ENCODE measurements at regions not wholly inside any gene's neighbourhood (a gene's known extent, or its start where the extent isn't known, plus 50 kb on each side); places are given as distances from the start of the nearest gene placed in this dataset.

DNA sequence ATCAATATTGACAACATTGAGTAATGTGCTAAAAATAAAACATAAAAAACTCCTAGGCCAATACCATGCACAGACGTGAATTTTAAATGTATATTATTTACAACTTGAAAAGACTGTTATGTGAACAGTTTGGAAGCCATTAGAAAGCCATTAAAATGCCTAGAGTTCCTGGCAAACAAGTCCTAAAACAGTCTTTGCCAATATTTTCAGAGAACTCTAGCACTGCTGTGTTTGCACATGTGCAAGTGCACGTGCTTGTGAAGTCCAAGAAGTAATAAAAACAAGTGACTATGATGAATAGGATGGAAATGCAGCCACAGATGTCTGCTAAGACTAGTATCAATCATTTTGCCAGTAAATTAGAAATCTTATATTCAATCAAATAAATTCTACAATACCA, 1447.6 kb downstream of the GRIK2 start:
- TF ChIP-seq, protein P1, sequence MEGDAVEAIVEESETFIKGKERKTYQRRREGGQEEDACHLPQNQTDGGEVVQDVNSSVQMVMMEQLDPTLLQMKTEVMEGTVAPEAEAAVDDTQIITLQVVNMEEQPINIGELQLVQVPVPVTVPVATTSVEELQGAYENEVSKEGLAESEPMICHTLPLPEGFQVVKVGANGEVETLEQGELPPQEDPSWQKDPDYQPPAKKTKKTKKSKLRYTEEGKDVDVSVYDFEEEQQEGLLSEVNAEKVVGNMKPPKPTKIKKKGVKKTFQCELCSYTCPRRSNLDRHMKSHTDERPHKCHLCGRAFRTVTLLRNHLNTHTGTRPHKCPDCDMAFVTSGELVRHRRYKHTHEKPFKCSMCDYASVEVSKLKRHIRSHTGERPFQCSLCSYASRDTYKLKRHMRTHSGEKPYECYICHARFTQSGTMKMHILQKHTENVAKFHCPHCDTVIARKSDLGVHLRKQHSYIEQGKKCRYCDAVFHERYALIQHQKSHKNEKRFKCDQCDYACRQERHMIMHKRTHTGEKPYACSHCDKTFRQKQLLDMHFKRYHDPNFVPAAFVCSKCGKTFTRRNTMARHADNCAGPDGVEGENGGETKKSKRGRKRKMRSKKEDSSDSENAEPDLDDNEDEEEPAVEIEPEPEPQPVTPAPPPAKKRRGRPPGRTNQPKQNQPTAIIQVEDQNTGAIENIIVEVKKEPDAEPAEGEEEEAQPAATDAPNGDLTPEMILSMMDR (IDR thresholded peaks at IDR 0.05) = no peak
- no peak for TF ChIP-seq POLR2A (IDR thresholded peaks at IDR 0.05)
